IMR-90 (cell line): ENCODE measurements at regions not wholly inside any gene's neighbourhood (a gene's known extent, or its start where the extent isn't known, plus 50 kb on each side); places are given as distances from the start of the nearest gene placed in this dataset.

ENCODE experiments used
- ATAC-seq: fragments of 200-7000 bp; cut with Tn5 transposase; 2 replicates; pipeline ENCODE4 v1.9.1; 2020; ENCODE audit warnings: low read depth, mild to moderate bottlenecking, moderate library complexity
- BruUV-seq: library from RNA; stranded (reverse); fragments of 400-500 nt; replicated peaks from 2 replicates; lab custom pipeline; 2021; lab: Mats Ljungman, UMichigan
- CTCF ChIA-PET: fragments of 300-600 bp; formaldehyde crosslinking; extraction: SDS; loops from one replicate; lab custom pipeline; 2021; ENCODE audit warnings: antibody characterized with exemption; lab: Yijun Ruan, JAX
- POLR2A ChIA-PET: fragments of 300-600 bp; sonication (Branson Sonifier 250); formaldehyde crosslinking; loops from one replicate; lab custom pipeline; 2022; ENCODE audit warnings: antibody characterized with exemption; ENCODE audit not compliant: unreplicated experiment; lab: Charles Lee
- DNase-seq: peaks from one replicate; pipeline ENCODE4 v3.0.0; 2013
- H2AFZ ChIP-seq: replicated peaks from 2 replicates; pipeline ENCODE3; 2013; ENCODE audit warnings: low read length, mild to moderate bottlenecking; ENCODE audit not compliant: poor library complexity
- H2AK5ac ChIP-seq: 2 replicates; pipeline ENCODE4 v1.6.1; 2013; ENCODE audit warnings: low read depth, low read length, inconsistent platforms
- H2AK9ac ChIP-seq: replicated peaks from 2 replicates; pipeline ENCODE3; 2013; ENCODE audit warnings: mild to moderate bottlenecking, low read depth, low read length, moderate library complexity; ENCODE audit not compliant: poor library complexity
- H2BK120ac ChIP-seq: 2 replicates; pipeline ENCODE4 v1.6.1; 2013; ENCODE audit warnings: low read depth, low read length, inconsistent platforms
- H2BK15ac ChIP-seq: 3 replicates; pipeline ENCODE4 v1.6.1; 2013; ENCODE audit warnings: low read depth, low read length, inconsistent platforms
- H2BK20ac ChIP-seq: 2 replicates; pipeline ENCODE4 v1.6.1; 2013; ENCODE audit warnings: low read depth, mild to moderate bottlenecking, inconsistent platforms, low read length, moderate library complexity
- H2BK5ac ChIP-seq: 2 replicates; pipeline ENCODE4 v1.6.1; 2013; ENCODE audit warnings: mild to moderate bottlenecking, low read depth, low read length, inconsistent platforms; ENCODE audit not compliant: poor library complexity, severe bottlenecking
- H3K14ac ChIP-seq: replicated peaks from 2 replicates; pipeline ENCODE4 v1.6.1; 2013; ENCODE audit warnings: low read depth, low read length, inconsistent platforms
- H3K18ac ChIP-seq: 2 replicates; pipeline ENCODE4 v1.6.1; 2013; ENCODE audit warnings: low read depth, low read length, control low read depth
- H3K23ac ChIP-seq: 2 replicates; pipeline ENCODE4 v1.6.1; 2013; ENCODE audit warnings: low read depth, low read length, inconsistent platforms
- H3K27ac ChIP-seq: 2 replicates; pipeline ENCODE4 v1.5.1; 2013; ENCODE audit warnings: mild to moderate bottlenecking, control low read depth, low read length; ENCODE audit not compliant: insufficient read depth
- H3K27me3 ChIP-seq: 2 replicates; pipeline ENCODE4 v1.6.1; 2013; ENCODE audit warnings: low read length; ENCODE audit not compliant: control insufficient read depth, insufficient read depth
- H3K36me3 ChIP-seq: 2 replicates; pipeline ENCODE4 v1.6.1; 2013; ENCODE audit warnings: low read length, mixed read lengths; ENCODE audit not compliant: control insufficient read depth, insufficient read depth
- H3K4ac ChIP-seq: 2 replicates; pipeline ENCODE4 v1.6.1; 2013; ENCODE audit warnings: low read depth, low read length, inconsistent platforms
- H3K4me1 ChIP-seq: 2 replicates; pipeline ENCODE4 v1.6.1; 2013; ENCODE audit warnings: low read length, mixed read lengths; ENCODE audit not compliant: control insufficient read depth, insufficient read depth
- H3K4me2 ChIP-seq: 2 replicates; pipeline ENCODE4 v1.6.1; 2013; ENCODE audit warnings: low read depth, mild to moderate bottlenecking, control low read depth, low read length, moderate library complexity
- H3K4me3 ChIP-seq: 2 replicates; pipeline ENCODE4 v1.5.1; 2013; ENCODE audit warnings: low read depth, mild to moderate bottlenecking, control low read depth, low read length, moderate library complexity; ENCODE audit not compliant: insufficient read depth
- H3K56ac ChIP-seq: 2 replicates; pipeline ENCODE4 v1.6.1; 2013; ENCODE audit warnings: low read length, inconsistent platforms; ENCODE audit not compliant: insufficient read depth; ENCODE audit errors: extremely low read depth
- H3K79me1 ChIP-seq, 2 experiments: 2 replicates each; pipeline ENCODE4 v1.6.1; 2013; ENCODE audit warnings: low read length in 2 of 2, inconsistent platforms in 1 of 2, low read depth in 1 of 2
- H3K9ac ChIP-seq: 2 replicates; pipeline ENCODE4 v1.6.1; 2013; ENCODE audit warnings: low read depth, low read length, control low read depth
- H3K9me1 ChIP-seq: 2 replicates; pipeline ENCODE4 v1.6.1; 2013; ENCODE audit warnings: low read length, inconsistent platforms; ENCODE audit not compliant: insufficient read depth
- H3K9me3 ChIP-seq: 2 replicates; pipeline ENCODE4 v1.6.1; 2013; ENCODE audit warnings: low read length; ENCODE audit not compliant: control insufficient read depth, insufficient read depth
- H4K20me1 ChIP-seq: 2 replicates; pipeline ENCODE4 v1.6.1; 2013; ENCODE audit warnings: low read length, inconsistent platforms; ENCODE audit not compliant: insufficient read depth
- H4K5ac ChIP-seq: 2 replicates; pipeline ENCODE4 v1.6.1; 2013; ENCODE audit warnings: mild to moderate bottlenecking, low read depth, low read length, control low read depth
- H4K8ac ChIP-seq, 2 experiments: 2 replicates each; pipeline ENCODE4 v1.6.1; 2013; ENCODE audit warnings: low read depth in 2 of 2, low read length in 2 of 2, control low read depth in 1 of 2, inconsistent platforms in 1 of 2
- H4K91ac ChIP-seq: 2 replicates; pipeline ENCODE4 v1.6.1; 2013; ENCODE audit warnings: low read depth, low read length, inconsistent platforms; ENCODE audit not compliant: insufficient read depth
- NFE2L2 ChIP-seq: fragments of 150-350 bp; IDR thresholded peaks from 2 replicates; pipeline ENCODE4 v1.6.1; 2016; ENCODE audit warnings: low read depth, mild to moderate bottlenecking, low read length
- POLR2A ChIP-seq: IDR thresholded peaks from 2 replicates; pipeline ENCODE4 v1.6.1; 2012; ENCODE audit warnings: mild to moderate bottlenecking, low read depth, low read length
- RAD21 ChIP-seq: IDR thresholded peaks from 2 replicates; pipeline ENCODE4 v1.6.1; 2012; ENCODE audit warnings: low read length, improper control_type of control experiment
- RCOR1 ChIP-seq: IDR thresholded peaks from 2 replicates; pipeline ENCODE4 v1.6.1; 2012; ENCODE audit warnings: mild to moderate bottlenecking, low read length, improper control_type of control experiment; ENCODE audit not compliant: insufficient replicate concordance
- WGBS, 2 experiments: methylation state at CpG; one replicate each; pipeline versions ENCODE4 v1.1.5 to v1.1.7; 2013; ENCODE audit warnings: missing lambda C conversion rate in 2 of 2; ENCODE audit not compliant: insufficient read length in 1 of 2; ENCODE audit errors: extremely low coverage in 2 of 2; 5-methylcytosine and 5-hydroxymethylcytosine counted together
- dilution Hi-C: fragments of 300-500 bp; cut with HindIII; formaldehyde crosslinking; loops from one replicate; pipeline ENCODE4 v1.14.3; 2018; ENCODE audit warnings: low sequenced_read_pairs; ENCODE audit not compliant: unreplicated experiment
- in situ Hi-C: fragments of 300-500 bp; cut with MboI; formaldehyde crosslinking; loops from 3 replicates; pipeline ENCODE4 v1.14.3; 2019; ENCODE audit warnings: low sequenced_read_pairs, inconsistent platforms, mixed read lengths
- intact Hi-C: fragments of 100-400 bp; cut with micrococcal nuclease; formaldehyde crosslinking; loops from 2 replicates; pipeline ENCODE4 v1.10.0; 2022

DNA sequence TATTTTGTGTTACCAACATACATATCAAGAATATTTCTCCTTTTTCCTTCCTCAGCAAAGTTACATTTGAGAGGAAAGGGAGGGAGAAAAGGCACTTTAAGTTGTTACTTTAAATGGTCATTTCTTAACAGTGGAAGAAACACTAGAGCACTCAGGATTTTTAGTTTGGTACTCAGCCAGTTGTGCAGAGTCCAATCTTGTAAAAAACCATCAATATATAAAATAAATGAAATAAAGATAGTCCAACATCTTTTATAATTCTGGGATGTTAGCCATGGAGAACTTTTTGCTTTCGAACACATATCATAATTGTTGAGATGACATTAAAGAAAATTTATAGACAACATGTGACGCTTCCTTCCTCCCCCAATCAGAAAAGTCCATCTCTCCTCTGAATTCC, 253.8 kb downstream of the QDPR start:
- dilution Hi-C loops: no loop called here
- Histone ChIP-seq H3K9me1 (no peaks in the 10 kb centered on the region), H3K4me2 (no peak overlapping the region), H2BK120ac (no peak overlapping the region), H2BK5ac (no peak overlapping the region), H4K20me1 (no peaks in the 10 kb centered on the region), H3K27ac (no peak overlapping the region), H2BK15ac (no peak overlapping the region), H3K14ac (no peak overlapping the region), H3K4me1 (no peaks in the 10 kb centered on the region), H4K8ac (no peak overlapping the region), H4K91ac (no peak overlapping the region), H3K27me3 (no peaks in the 10 kb centered on the region), H2AK5ac (no peak overlapping the region), H3K4me3 (no peak overlapping the region), H2BK20ac (no peak overlapping the region), H2AFZ (no peak overlapping the region), H3K79me1 (no peaks in the 10 kb centered on the region), H2AK9ac (no peak overlapping the region), H3K4ac (no peak overlapping the region), H3K18ac (no peak overlapping the region), H3K9ac (no peak overlapping the region), H3K36me3 (no peaks in the 10 kb centered on the region), H3K23ac (no peak overlapping the region), H3K9me3 (no peaks in the 10 kb centered on the region), H3K56ac (no peak overlapping the region), H4K5ac (no peak overlapping the region)
- ChIA-PET CTCF (interaction anchor here (0.6 kb wide), 1 partner anchor 44 kb away, joined by 3 read pairs; no protein-coding TSS in a partner anchor), POLR2A (no interaction called here)
- no peak for ATAC-seq
- in situ Hi-C loops: no loop called here
- no peak for DNase-seq
- BruUV-seq: no TSS peak
- no peak for TF ChIP-seq RCOR1
- no peak for TF ChIP-seq POLR2A
- TF ChIP-seq NFE2L2: no peak
- no peak for TF ChIP-seq RAD21
- intact Hi-C loops: no loop called here
- no CpG with 5 or more reads among the region's 2 CpGs for WGBS, 2 experiments
